ENCODE measurements at regions not wholly inside any gene's neighbourhood (a gene's known extent, or its start where the extent isn't known, plus 50 kb on each side); places are given as distances from the start of the nearest gene placed in this dataset.

- ChIA-PET CTCF (no interaction called here), POLR2A (no interaction called here)
- ATAC-seq (ENCODE audit: low read depth) = no peak
- no peak overlapping the region for H3K4me3 Mint-ChIP-seq
- H3K27ac Mint-ChIP-seq = no peak overlapping the region
- H3K27me3 Mint-ChIP-seq = no peaks in the 10 kb centered on the region
- TF ChIP-seq CTCF (IDR thresholded peaks at IDR 0.05) = no peak
- no peaks in the 10 kb centered on the region for H3K36me3 Mint-ChIP-seq (ENCODE audit: low read depth)
- peaks cover 11% of the 10 kb centered on the region for H3K9me3 Mint-ChIP-seq
- intact Hi-C loops (cut with micrococcal nuclease) = no loop called here
- H3K4me1 Mint-ChIP-seq = no peaks in the 10 kb centered on the region
- no peak for DNase-seq
Measured at GRCh38 chr5:19210886-19211285, 777.1 kb downstream of the CDH18 start.

- Mint-ChIP-seq H3K4me1 (no peaks in the 10 kb centered on the region), H3K27me3 (no peaks in the 10 kb centered on the region), H3K36me3 (ENCODE audit: low read depth) (no peaks in the 10 kb centered on the region), H3K4me3 (no peak overlapping the region), H3K27ac (no peak overlapping the region), H3K9me3 (no peaks in the 10 kb centered on the region)
- ATAC-seq (ENCODE audit: low read depth) (no peak), DNase-seq (no peak)
- CTCF ChIA-PET = no interaction called here
- intact Hi-C loops (cut with micrococcal nuclease) = no loop called here
- POLR2A ChIA-PET = no interaction called here
- TF ChIP-seq CTCF (IDR thresholded peaks at IDR 0.05) = no peak
Measured at GRCh38 chr5:19229179-19229835, 758.7 kb downstream of the CDH18 start.

- ChIA-PET POLR2A (no interaction called here), CTCF (no interaction called here)
- no peak for ATAC-seq (ENCODE audit: low read depth)
- H3K4me3 Mint-ChIP-seq = no peak overlapping the region
- no peaks in the 10 kb centered on the region for H3K27me3 Mint-ChIP-seq
- TF ChIP-seq CTCF (IDR thresholded peaks at IDR 0.05) = no peak
- intact Hi-C loops (cut with micrococcal nuclease) = no loop called here
- H3K27ac Mint-ChIP-seq = no peak overlapping the region
- H3K36me3 Mint-ChIP-seq (ENCODE audit: low read depth) = no peaks in the 10 kb centered on the region
- H3K4me1 Mint-ChIP-seq = no peaks in the 10 kb centered on the region
- H3K9me3 Mint-ChIP-seq = no peaks in the 10 kb centered on the region
- no peak for DNase-seq
Measured at GRCh38 chr5:19233573-19233972, 754.4 kb downstream of the CDH18 start.

GRCh38 chr5:19235101-19235584 lies 752.9 kb downstream of the CDH18 start:
- no peak for TF ChIP-seq CTCF (IDR thresholded peaks at IDR 0.05)
- H3K9me3 Mint-ChIP-seq = no peaks in the 10 kb centered on the region
- ATAC-seq (ENCODE audit: low read depth) = no peak
- intact Hi-C loops (cut with micrococcal nuclease) = no loop called here
- no peaks in the 10 kb centered on the region for H3K27me3 Mint-ChIP-seq
- H3K4me3 Mint-ChIP-seq = no peak overlapping the region
- ChIA-PET CTCF (no interaction called here), POLR2A (no interaction called here)
- no peaks in the 10 kb centered on the region for H3K36me3 Mint-ChIP-seq (ENCODE audit: low read depth)
- DNase-seq = no peak
- H3K4me1 Mint-ChIP-seq = no peaks in the 10 kb centered on the region
- no peak overlapping the region for H3K27ac Mint-ChIP-seq

- no peak overlapping the region for H3K27ac Mint-ChIP-seq
- intact Hi-C loops (cut with micrococcal nuclease) = no loop called here
- ChIA-PET POLR2A (no interaction called here), CTCF (no interaction called here)
- TF ChIP-seq CTCF (IDR thresholded peaks at IDR 0.05) = no peak
- H3K4me3 Mint-ChIP-seq = no peak overlapping the region
- H3K9me3 Mint-ChIP-seq = peaks cover under 1% of the 10 kb centered on the region
- DNase-seq (no peak), ATAC-seq (ENCODE audit: low read depth) (no peak)
- no peaks in the 10 kb centered on the region for H3K4me1 Mint-ChIP-seq
- H3K27me3 Mint-ChIP-seq = no peaks in the 10 kb centered on the region
- H3K36me3 Mint-ChIP-seq (ENCODE audit: low read depth) = no peaks in the 10 kb centered on the region
Measured at GRCh38 chr5:19240170-19240569, 747.8 kb downstream of the CDH18 start.

Measured in activated B cell treated with CpG ODN at 0.5 μM for 24 hours (primary cell).